WTC11 (cell line): ENCODE measurements at regions not wholly inside any gene's neighbourhood (a gene's known extent, or its start where the extent isn't known, plus 50 kb on each side); places are given as distances from the start of the nearest gene placed in this dataset.

Experiments used
- ATAC-seq: fragments of 200-7000 bp; cut with Tn5 transposase; 2 replicates; pipeline ENCODE4 v1.10.0; 2021; ENCODE audit warnings: mild to moderate bottlenecking, moderate library complexity
- CTCF ChIA-PET: fragments of 300-600 bp; sonication (Branson Sonifier 250); formaldehyde crosslinking; loops from one replicate; lab custom pipeline; 2021; ENCODE audit warnings: antibody characterized with exemption; lab: Charles Lee
- POLR2A ChIA-PET: fragments of 350-600 bp; sonication (Branson Sonifier 250); formaldehyde crosslinking; loops from one replicate; lab custom pipeline; 2021; ENCODE audit warnings: antibody characterized with exemption; lab: Charles Lee
- DNase-seq: peaks from one replicate; pipeline ENCODE4 v3.0.0; 2021; ENCODE audit warnings: low spot score
- H3K27ac Mint-ChIP-seq: 2 replicates; pipeline ENCODE4 v1.8.0; 2021; ENCODE audit warnings: mixed read lengths
- H3K27me3 Mint-ChIP-seq: 2 replicates; pipeline ENCODE4 v1.8.0; 2021; ENCODE audit warnings: low read depth, mild to moderate bottlenecking, moderate library complexity, mixed read lengths
- H3K36me3 Mint-ChIP-seq: 2 replicates; pipeline ENCODE4 v1.8.0; 2021; ENCODE audit warnings: mixed read lengths
- H3K4me1 Mint-ChIP-seq: 2 replicates; pipeline ENCODE4 v1.8.0; 2022; ENCODE audit warnings: mixed read lengths
- H3K4me3 Mint-ChIP-seq: 2 replicates; pipeline ENCODE4 v1.8.0; 2021; ENCODE audit warnings: mild to moderate bottlenecking, moderate library complexity, mixed read lengths
- H3K9me3 Mint-ChIP-seq: 2 replicates; pipeline ENCODE4 v1.8.0; 2021; ENCODE audit warnings: mixed read lengths
- AR ChIP-seq: fragments of 250-450 bp; sonication (Bioruptor Pico); IDR thresholded peaks from 2 replicates; pipeline ENCODE4 v1.9.0; 2021; ENCODE audit warnings: mild to moderate bottlenecking
- ATF1 ChIP-seq: sonication (generic); formaldehyde crosslinking; IDR thresholded peaks from 2 replicates; pipeline ENCODE4 v1.8.1; 2023; ENCODE audit warnings: mild to moderate bottlenecking, moderate library complexity, missing genetic modification reagents
- CBFB ChIP-seq: sonication (generic); formaldehyde crosslinking; IDR thresholded peaks from 2 replicates; pipeline ENCODE4 v1.8.1; 2022; ENCODE audit warnings: mild to moderate bottlenecking, low read depth, missing genetic modification reagents
- CREM ChIP-seq: sonication (generic); formaldehyde crosslinking; IDR thresholded peaks from 2 replicates; pipeline ENCODE4 v1.8.1; 2022; ENCODE audit warnings: mild to moderate bottlenecking, missing genetic modification reagents, moderate library complexity
- FOXK1 ChIP-seq: sonication (generic); formaldehyde crosslinking; IDR thresholded peaks from 2 replicates; pipeline ENCODE4 v1.8.0; 2022; ENCODE audit warnings: mild to moderate bottlenecking, moderate library complexity, missing genetic modification reagents
- GABPB1 ChIP-seq: sonication (generic); formaldehyde crosslinking; IDR thresholded peaks from 2 replicates; pipeline ENCODE4 v1.8.1; 2023; ENCODE audit warnings: mild to moderate bottlenecking, missing genetic modification reagents
- GRHL2 ChIP-seq: fragments of 250-450 bp; sonication (Bioruptor Pico); IDR thresholded peaks from 2 replicates; pipeline ENCODE4 v1.8.0; 2022; ENCODE audit warnings: mild to moderate bottlenecking, moderate library complexity; ENCODE audit not compliant: insufficient replicate concordance, severe bottlenecking
- MXD4 ChIP-seq: fragments of 250-450 bp; sonication (Bioruptor Pico); IDR thresholded peaks from 2 replicates; pipeline ENCODE4 v1.8.0; 2021; ENCODE audit warnings: mild to moderate bottlenecking, moderate library complexity, borderline replicate concordance
- PRDM15 ChIP-seq: sonication (generic); formaldehyde crosslinking; IDR thresholded peaks from 2 replicates; pipeline ENCODE4 v1.8.0; 2022; ENCODE audit warnings: missing genetic modification reagents
- RELA ChIP-seq: sonication (generic); formaldehyde crosslinking; IDR thresholded peaks from 2 replicates; pipeline ENCODE4 v1.8.1; 2022; ENCODE audit warnings: missing genetic modification reagents, mild to moderate bottlenecking, borderline replicate concordance
- SMAD3 ChIP-seq: sonication (generic); formaldehyde crosslinking; IDR thresholded peaks from 2 replicates; pipeline ENCODE4 v1.8.0; 2022; ENCODE audit warnings: missing genetic modification reagents, mild to moderate bottlenecking, borderline replicate concordance
- TP53 ChIP-seq: sonication (generic); formaldehyde crosslinking; IDR thresholded peaks from 2 replicates; pipeline ENCODE4 v1.8.1; 2023; ENCODE audit warnings: mild to moderate bottlenecking, missing genetic modification reagents
- ZNF121 ChIP-seq: sonication (generic); formaldehyde crosslinking; IDR thresholded peaks from 2 replicates; pipeline ENCODE4 v1.8.0; 2023; ENCODE audit warnings: missing genetic modification reagents
- ZNF232 ChIP-seq: sonication (generic); formaldehyde crosslinking; IDR thresholded peaks from 2 replicates; pipeline ENCODE4 v1.8.0; 2022; ENCODE audit warnings: mild to moderate bottlenecking, missing genetic modification reagents
- ZNF416 ChIP-seq: fragments of 250-450 bp; sonication (Bioruptor Pico); IDR thresholded peaks from 2 replicates; pipeline ENCODE4 v1.9.0; 2021; ENCODE audit warnings: mild to moderate bottlenecking, inconsistent platforms
- ZSCAN18 ChIP-seq: fragments of 250-450 bp; sonication (Bioruptor Pico); IDR thresholded peaks from 2 replicates; pipeline ENCODE4 v2.1.2; 2022; ENCODE audit warnings: mild to moderate bottlenecking, moderate library complexity

GRCh38 chr19:30171138-30171635 lies 201.0 kb upstream of the ZNF536 start (continued):
- no peak for TF ChIP-seq ZSCAN18 (CRISPR knock-in tag)
- no peak for TF ChIP-seq ATF1 (CRISPR knock-in tag)
- no peak for TF ChIP-seq MXD4
- TF ChIP-seq CREM, result no peak
- TF ChIP-seq GABPB1, result no peak
- TF ChIP-seq RELA (CRISPR knock-in tag), result no peak
- no peak for TF ChIP-seq ZNF416 (CRISPR knock-in tag)
- TF ChIP-seq, all 79 proteins: peak for 0

GRCh38 chr19:30171795-30172612 lies 200.2 kb upstream of the ZNF536 start:
- H3K4me3 Mint-ChIP-seq, result no peak overlapping the region
- ChIA-PET CTCF (no interaction called here), POLR2A (no interaction called here)
- TF ChIP-seq SMAD3 (no peak), GRHL2 (CRISPR knock-in tag) (no peak), AR (no peak), CBFB (CRISPR knock-in tag) (no peak)
- no peak for ATAC-seq
- peaks cover 5% of the 10 kb centered on the region; the same call in 1 of the 2 replicates for H3K36me3 Mint-ChIP-seq
- H3K27ac Mint-ChIP-seq, result no peak overlapping the region
- H3K27me3 Mint-ChIP-seq, result no peaks in the 10 kb centered on the region
- peaks cover 13% of the 10 kb centered on the region for H3K4me1 Mint-ChIP-seq
- DNase-seq, result no peak
- H3K9me3 Mint-ChIP-seq, result peaks cover 10% of the 10 kb centered on the region

- no peak for DNase-seq
- peaks cover 16% of the 10 kb centered on the region for H3K9me3 Mint-ChIP-seq
- H3K27me3 Mint-ChIP-seq, result no peaks in the 10 kb centered on the region; the same call in 1 of the 2 replicates
- ChIA-PET POLR2A (no interaction called here), CTCF (no interaction called here)
- no peak overlapping the region for H3K4me3 Mint-ChIP-seq
- peaks cover 5% of the 10 kb centered on the region; the same call in 1 of the 2 replicates for H3K36me3 Mint-ChIP-seq
- H3K4me1 Mint-ChIP-seq, result peaks cover 13% of the 10 kb centered on the region
- TF ChIP-seq PRDM15 (CRISPR knock-in tag), result no peak
- no peak for TF ChIP-seq FOXK1 (CRISPR knock-in tag)
- TF ChIP-seq ZNF121, result no peak
- no peak for TF ChIP-seq ZNF232 (CRISPR knock-in tag)
- TF ChIP-seq GABPB1, result no peak
- no peak for TF ChIP-seq AR
- no peak for TF ChIP-seq TP53 (CRISPR knock-in tag)
- TF ChIP-seq, all 79 proteins: peak for 0
- no peak overlapping the region for H3K27ac Mint-ChIP-seq
- ATAC-seq, result no peak
These were observed 199.5 kb upstream of the ZNF536 start for GRCh38 chr19:30172613-30173242.
